PC-9 (cell line): ENCODE measurements at regions not wholly inside any gene's neighbourhood (a gene's known extent, or its start where the extent isn't known, plus 50 kb on each side); places are given as distances from the start of the nearest gene placed in this dataset.

ENCODE experiments used
- CTCF ChIP-seq: fragments of 200-600 bp; sonication (generic); conservative IDR thresholded peaks from 2 replicates; pipeline ENCODE4 v1.6.1; 2017; ENCODE audit warnings: mixed run types, antibody characterized with exemption, mild to moderate bottlenecking, moderate library complexity
- EZH2 ChIP-seq: fragments of 200-600 bp; sonication (generic); IDR thresholded peaks from 2 replicates; pipeline ENCODE4 v1.8.0; 2017; ENCODE audit warnings: antibody characterized with exemption, low read depth

- TF ChIP-seq CTCF (no peak), EZH2 (no peak)
These were observed 171.4 kb upstream of the SLC30A5 start for GRCh38 chr5:68922172-68922987.
